D341Med (cell line): ENCODE measurements at regions not wholly inside any gene's neighbourhood (a gene's known extent, or its start where the extent isn't known, plus 50 kb on each side); places are given as distances from the start of the nearest gene placed in this dataset.

Experiments used
- DNase-seq: peaks from one replicate; pipeline ENCODE4 v3.0.0; 2012; ENCODE audit warnings: low spot score

- no peak for DNase-seq
These were observed 414.3 kb downstream of the SETD4 start for GRCh38 chr21:35645991-35646390.

DNA sequence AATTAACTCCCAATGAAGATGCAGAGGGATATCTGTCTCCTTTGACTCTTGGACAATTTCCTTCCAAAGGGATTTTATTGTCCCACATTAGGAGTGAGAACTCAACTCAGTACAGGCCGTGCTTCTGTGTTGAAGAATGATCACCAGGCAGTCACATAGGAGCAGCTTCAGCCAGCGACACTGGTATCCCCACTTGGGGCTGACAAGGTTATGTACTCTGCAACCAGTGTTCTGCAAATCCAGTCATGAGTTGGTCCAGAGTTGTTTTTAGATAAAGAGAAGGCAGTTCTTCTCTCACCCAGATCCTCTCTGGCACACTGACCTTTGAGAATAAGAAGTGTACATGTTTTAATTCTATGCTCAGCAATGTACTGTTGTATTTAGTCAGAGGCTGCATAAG, 415.8 kb downstream of the SETD4 start:
- DNase-seq: no peak

DNA sequence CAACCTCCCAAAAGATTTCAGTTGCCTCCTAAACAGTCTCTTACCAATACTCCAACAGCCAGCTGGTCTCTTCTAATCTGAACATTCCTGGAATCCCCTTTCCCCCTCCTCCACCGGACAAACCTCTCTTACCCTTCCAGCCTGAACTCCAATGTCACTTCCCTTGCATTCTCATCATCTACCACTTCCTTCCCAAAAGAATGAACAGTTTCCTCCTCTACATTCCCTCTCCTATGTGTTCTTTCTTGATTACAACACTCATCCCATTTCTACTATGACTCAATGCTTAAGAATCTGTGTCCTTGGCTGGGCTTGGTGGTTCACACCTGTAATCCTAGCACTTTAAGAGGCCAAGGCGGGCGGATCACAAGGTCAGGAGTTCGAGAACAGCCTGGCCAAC, 417.1 kb downstream of the SETD4 start:
- DNase-seq: no peak

- no peak for DNase-seq
These were observed 418.9 kb downstream of the SETD4 start for GRCh38 chr21:35641271-35642016.

GRCh38 chr21:35637431-35637830, 422.9 kb downstream of the SETD4 start:
- no peak for DNase-seq

DNA sequence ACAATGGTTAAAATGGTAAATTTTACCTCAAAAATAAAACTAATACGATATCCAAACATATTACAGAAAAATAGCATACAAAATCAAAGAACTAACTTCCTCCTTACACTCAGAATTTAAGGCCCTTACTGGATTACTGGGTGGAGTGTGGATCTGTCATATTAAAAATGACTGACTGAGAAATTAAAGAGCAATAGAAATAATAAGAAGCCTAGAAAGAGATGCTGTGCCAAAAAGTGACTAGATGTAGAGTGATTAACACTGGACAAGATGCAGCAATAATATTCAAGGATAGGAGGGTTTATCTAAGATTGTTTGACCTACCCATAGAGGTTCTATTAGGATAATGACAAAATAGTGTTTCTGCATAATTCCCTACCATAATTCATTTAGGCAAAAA, 424.3 kb downstream of the SETD4 start:
- DNase-seq: no peak

GRCh38 chr21:35635261-35635660, 425.1 kb downstream of the SETD4 start:
- no peak for DNase-seq

DNA sequence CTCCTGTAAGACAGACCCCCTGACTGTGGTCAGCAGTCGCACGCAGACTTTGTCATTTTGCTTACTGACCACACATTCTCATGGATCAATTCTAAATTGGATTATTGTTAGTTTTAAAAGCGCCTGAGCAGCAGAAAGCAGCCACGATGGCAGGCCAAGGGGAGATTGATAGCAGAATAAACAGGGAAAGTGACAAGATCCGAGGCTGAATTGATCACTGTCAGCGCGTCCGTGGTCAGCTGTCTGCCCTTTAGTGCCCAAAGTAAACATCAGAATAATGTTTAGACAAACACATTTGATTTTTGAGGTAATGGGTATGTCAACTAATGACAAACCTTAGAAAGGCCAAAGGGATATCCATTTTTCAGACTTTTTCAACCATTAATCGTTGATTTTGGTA, 426.8 kb downstream of the SETD4 start:
- no peak for DNase-seq

- no peak for DNase-seq
These were observed 427.6 kb downstream of the SETD4 start for GRCh38 chr21:35632711-35633110.

DNA sequence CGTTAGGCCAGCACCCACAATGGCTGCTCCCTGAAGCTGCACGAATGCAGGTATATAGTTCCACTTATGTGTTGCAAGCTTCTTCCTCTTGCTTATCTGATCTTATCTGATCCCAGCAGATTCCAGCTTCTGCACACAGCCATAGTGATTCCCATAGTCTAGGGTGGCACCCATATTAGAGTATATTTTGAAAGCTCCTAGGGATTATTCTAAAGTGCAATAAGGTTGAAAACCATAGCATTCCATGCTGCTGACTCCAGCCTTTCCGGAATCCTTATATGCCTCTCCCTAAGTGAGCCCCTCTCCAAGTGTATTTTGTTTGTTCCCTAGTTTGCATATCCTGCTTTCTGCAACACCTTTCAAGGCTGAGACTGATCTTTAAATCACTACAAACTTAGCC, 432.0 kb downstream of the SETD4 start:
- DNase-seq: no peak

GRCh38 chr21:35627462-35627861, 432.9 kb downstream of the SETD4 start:
- no peak for DNase-seq

- DNase-seq: no peak
These were observed 434.8 kb downstream of the SETD4 start for GRCh38 chr21:35625576-35625975.

DNA sequence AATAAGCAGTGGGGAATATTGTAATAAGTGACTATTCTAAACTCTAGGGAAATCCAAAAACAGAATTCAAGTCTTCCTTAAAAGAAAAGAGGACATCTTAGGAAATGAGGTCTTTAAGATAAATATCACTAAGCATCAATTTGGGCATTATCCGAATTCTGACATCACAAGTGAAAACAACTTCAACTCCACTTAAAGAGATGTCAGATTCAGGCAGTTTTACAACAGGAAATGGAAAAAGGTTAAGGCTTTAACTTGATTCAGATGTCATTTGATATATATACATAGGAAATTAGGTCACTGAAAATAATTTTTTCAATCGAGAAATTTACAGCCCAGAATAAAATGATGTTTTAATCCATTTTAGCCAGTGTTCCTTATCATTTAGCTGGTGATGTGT, 435.4 kb downstream of the SETD4 start:
- no peak for DNase-seq

- no peak for DNase-seq
These were observed 437.7 kb downstream of the SETD4 start for GRCh38 chr21:35622612-35623011.

DNA sequence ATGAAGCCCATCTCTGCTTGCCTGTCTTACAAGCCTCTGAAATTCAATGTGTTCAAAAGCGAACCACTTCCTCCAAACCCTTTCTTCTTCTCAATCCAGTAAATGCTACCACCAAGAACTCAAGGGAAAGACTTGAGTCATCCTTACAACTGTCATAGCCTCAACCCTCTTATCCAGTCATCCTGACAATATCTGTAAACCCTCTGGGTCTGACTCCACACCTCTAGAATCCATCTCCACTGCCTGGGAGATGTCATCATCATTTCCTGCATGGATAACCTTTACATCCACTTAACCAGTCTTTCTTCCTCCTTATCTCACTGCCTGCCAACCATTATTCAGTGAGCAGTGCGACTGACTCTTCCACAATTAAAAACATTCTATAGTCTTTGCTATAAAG, 441.1 kb downstream of the SETD4 start:
- no peak for DNase-seq

- DNase-seq: no peak
These were observed 442.8 kb downstream of the SETD4 start for GRCh38 chr21:35617491-35617890.

DNA sequence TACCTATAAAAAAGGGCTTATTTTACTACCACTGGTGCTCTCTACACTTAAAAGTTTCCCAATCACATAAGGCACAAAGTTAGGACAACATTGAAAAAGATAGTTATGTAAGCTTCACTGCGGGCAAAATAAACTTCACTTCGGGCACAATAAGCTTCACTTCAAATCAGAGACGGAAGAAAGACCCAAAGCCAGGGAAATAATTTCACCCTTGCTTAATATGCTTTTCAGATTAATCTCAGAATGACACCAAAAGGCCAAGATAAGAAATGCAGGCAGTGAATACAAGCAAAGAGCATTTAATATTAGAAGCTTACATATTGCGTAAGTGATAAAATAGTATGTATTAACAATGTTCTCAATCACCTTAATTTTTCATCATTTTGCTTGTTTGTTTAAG, 444.2 kb downstream of the SETD4 start:
- no peak for DNase-seq

DNA sequence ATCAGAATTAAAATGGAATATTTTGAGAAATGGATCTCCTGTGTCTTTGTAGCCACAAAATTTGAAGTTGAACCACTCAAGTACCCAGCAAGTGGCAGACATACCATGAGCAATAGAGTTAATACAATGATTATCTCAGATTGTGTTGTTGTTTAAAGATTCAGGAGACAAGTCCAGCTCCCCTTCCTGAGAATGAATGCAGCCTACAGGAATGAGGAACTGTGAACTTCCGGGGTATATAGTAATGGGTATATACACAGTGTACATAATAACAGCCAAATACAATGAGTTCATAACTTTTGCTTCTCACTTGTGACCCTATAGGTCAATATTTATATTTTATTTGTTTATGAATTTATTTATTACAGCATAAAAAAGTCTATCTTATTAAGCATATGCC, 445.0 kb downstream of the SETD4 start:
- DNase-seq: no peak

- DNase-seq: no peak
These were observed 445.9 kb downstream of the SETD4 start for GRCh38 chr21:35614396-35614921.

DNA sequence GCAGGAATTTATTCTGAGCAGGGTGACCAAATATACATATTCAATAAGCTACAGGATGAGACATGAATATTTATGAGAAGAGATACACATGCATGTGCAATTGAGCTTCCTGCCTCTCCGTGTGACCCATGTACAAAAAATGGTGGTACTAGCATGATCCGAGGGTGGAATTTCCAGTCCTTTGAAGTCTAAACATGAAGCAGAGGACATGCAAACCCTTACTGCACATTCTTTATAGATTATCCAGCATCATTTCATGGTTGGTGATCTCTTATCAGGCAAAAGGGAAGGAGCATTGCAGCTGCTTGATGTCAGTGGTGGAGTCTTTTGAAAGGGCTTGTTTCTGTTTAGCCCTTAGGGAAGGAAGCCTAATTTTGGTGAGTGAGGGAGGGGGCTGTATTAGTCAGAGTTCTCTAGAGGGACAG, 448.6 kb downstream of the SETD4 start:
- no peak for DNase-seq

GRCh38 chr21:35609263-35609662, 451.1 kb downstream of the SETD4 start:
- no peak for DNase-seq

DNA sequence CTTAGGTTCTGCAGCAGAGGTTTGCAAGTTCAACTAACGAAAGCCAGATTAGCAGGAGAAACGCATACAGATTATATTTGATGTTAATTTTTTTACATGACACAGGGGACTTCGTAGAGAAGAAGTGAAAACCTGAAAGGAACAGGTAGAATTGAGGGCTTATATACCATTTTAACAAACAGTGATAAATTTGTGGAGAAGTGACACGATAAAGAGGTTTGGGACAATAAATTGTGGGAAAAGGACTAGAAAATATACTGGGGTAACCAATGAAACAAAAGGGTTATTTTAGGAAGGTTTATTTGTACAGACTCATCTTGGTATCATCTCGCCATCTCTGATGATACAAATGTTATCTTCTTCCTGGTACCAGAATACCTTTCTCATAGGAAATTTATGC, 452.9 kb downstream of the SETD4 start:
- no peak for DNase-seq

- DNase-seq: no peak
These were observed 453.7 kb downstream of the SETD4 start for GRCh38 chr21:35606578-35606977.

DNA sequence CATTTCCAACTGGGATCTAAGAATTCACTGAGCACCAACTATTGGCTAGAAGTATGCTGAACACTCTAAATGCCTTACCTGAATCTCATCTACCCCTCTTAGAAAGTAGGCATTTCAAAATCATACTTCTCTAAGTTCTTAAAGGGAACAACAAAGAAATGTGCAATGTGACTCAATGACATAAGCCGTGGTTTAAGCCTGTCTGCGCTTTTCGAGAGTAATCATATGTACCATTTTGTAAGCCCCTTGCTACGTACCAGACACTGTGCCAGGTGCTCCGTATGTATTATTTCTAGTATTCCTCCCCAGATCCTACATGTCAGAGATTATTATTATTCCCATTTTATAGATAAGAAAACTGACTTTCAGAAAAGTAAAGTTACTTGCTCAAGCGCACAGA, 454.2 kb downstream of the SETD4 start:
- DNase-seq: no peak
